HepG2 (cell line): ENCODE measurements at regions not wholly inside any gene's neighbourhood (a gene's known extent, or its start where the extent isn't known, plus 50 kb on each side); places are given as distances from the start of the nearest gene placed in this dataset.

ENCODE experiments used
- ATAC-seq: fragments of 200-7000 bp; cut with Tn5 transposase; 3 replicates; pipeline ENCODE4 v1.9.1; 2020; ENCODE audit warnings: mild to moderate bottlenecking, moderate library complexity
- BruUV-seq: library from RNA; stranded (reverse); fragments of 400-500 nt; replicated peaks from 2 replicates; lab custom pipeline; 2021; lab: Mats Ljungman, UMichigan
- CTCF ChIA-PET: fragments of 300-600 bp; formaldehyde crosslinking; extraction: SDS; loops from one replicate; lab custom pipeline; 2021; ENCODE audit warnings: low total read pairs, inconsistent platforms, low intra/inter-chr PET ratio; lab: Yijun Ruan, JAX
- POLR2A ChIA-PET: fragments of 350-600 bp; sonication (Branson Sonifier 250); formaldehyde crosslinking; loops from one replicate; lab custom pipeline; 2020; ENCODE audit warnings: antibody characterized with exemption, inconsistent platforms; lab: Yijun Ruan, JAX
- DNase-seq: peaks from one replicate; pipeline ENCODE4 v3.0.0-alpha.2; 2015; ENCODE audit warnings: low spot score
- FAIRE-seq: peaks from 3 replicates; lab custom pipeline; 2011; peaks lifted over from hg19 to GRCh38; lab: Jason Lieb, UNC
- H2AFZ ChIP-seq: one replicate; pipeline ENCODE4 v1.6.1; 2011; ENCODE audit warnings: low read length, inconsistent platforms
- H3K27ac ChIP-seq: fragments of 300-600 bp; 3 replicates; pipeline ENCODE4 v1.8.0; 2011; ENCODE audit warnings: mixed run types, mild to moderate bottlenecking, mixed read lengths, low read length, inconsistent platforms; ENCODE audit not compliant: insufficient read depth; ENCODE audit errors: extremely low read length
- H3K27me3 ChIP-seq, 2 experiments: fragments of 200-600 bp in 1 of 2; 2 replicates in 1 of 2; 3 replicates in 1 of 2; pipeline versions ENCODE4 v1.6.0 to v1.8.0; 2011; ENCODE audit warnings: low read length in 2 of 2, mild to moderate bottlenecking in 2 of 2, moderate library complexity in 2 of 2, inconsistent platforms in 1 of 2; ENCODE audit not compliant: insufficient read depth in 2 of 2, control insufficient read depth in 1 of 2
- H3K36me3 ChIP-seq, 2 experiments: fragments of 200-600 bp in 1 of 2; replicated peaks in 1 of 2; 2 replicates in 1 of 2; 3 replicates in 1 of 2; pipeline versions ENCODE4 v1.5.1 to v1.8.0; 2011; ENCODE audit warnings: low read length in 2 of 2, inconsistent platforms in 1 of 2; ENCODE audit not compliant: insufficient read depth in 2 of 2, control insufficient read depth in 1 of 2
- H3K4me1 ChIP-seq: 2 replicates; pipeline ENCODE4 v1.5.1; 2012; ENCODE audit warnings: low read length, inconsistent platforms; ENCODE audit not compliant: insufficient read depth
- H3K4me2 ChIP-seq: 2 replicates; pipeline ENCODE4 v1.6.0; 2011; ENCODE audit warnings: low read depth, low read length, inconsistent platforms
- H3K4me3 ChIP-seq, 3 experiments: fragments of 200-600 bp in 1 of 3; sonication (generic), shearing (Covaris generic) in 1 of 3; replicated peaks in 1 of 3; 2 replicates each; pipeline ENCODE4 v1.5.1; 2011 to 2016; ENCODE audit warnings: low read length in 3 of 3, inconsistent platforms in 2 of 3, low read depth in 2 of 3, mild to moderate bottlenecking in 2 of 3, control low read depth in 1 of 3, mixed read lengths in 1 of 3; ENCODE audit not compliant: insufficient read depth in 1 of 3
- H3K79me2 ChIP-seq: one replicate; pipeline ENCODE4 v1.6.1; 2011; ENCODE audit warnings: low read length, inconsistent platforms; ENCODE audit not compliant: insufficient read depth
- H3K9ac ChIP-seq: 2 replicates; pipeline ENCODE4 v1.6.0; 2011; ENCODE audit warnings: mild to moderate bottlenecking, low read depth, low read length, inconsistent platforms; ENCODE audit not compliant: insufficient read depth
- H3K9me3 ChIP-seq: 2 replicates; pipeline ENCODE4 v1.5.1; 2012; ENCODE audit warnings: mild to moderate bottlenecking, low read length
- H4K20me1 ChIP-seq: 2 replicates; pipeline ENCODE4 v1.6.0; 2011; ENCODE audit warnings: inconsistent platforms, mild to moderate bottlenecking, low read length, moderate library complexity; ENCODE audit not compliant: insufficient read depth
- FOXJ3 ChIP-seq: sonication (generic); formaldehyde crosslinking; IDR thresholded peaks from 2 replicates; pipeline ENCODE4 v1.4.0; 2020; ENCODE audit warnings: missing genetic modification reagents, mild to moderate bottlenecking, borderline replicate concordance
- HOXA7 ChIP-seq: sonication (generic); formaldehyde crosslinking; IDR thresholded peaks from 2 replicates; pipeline ENCODE4 v1.8.1; 2022; ENCODE audit warnings: mild to moderate bottlenecking, missing genetic modification reagents, moderate library complexity
- MLLT10 ChIP-seq: sonication (generic); formaldehyde crosslinking; IDR thresholded peaks from 2 replicates; pipeline ENCODE4 v1.4.0; 2020; ENCODE audit warnings: missing genetic modification reagents
- PAWR ChIP-seq: sonication (generic); formaldehyde crosslinking; IDR thresholded peaks from 2 replicates; pipeline ENCODE4 v1.4.0; 2020; ENCODE audit warnings: missing genetic modification reagents, mild to moderate bottlenecking, borderline replicate concordance
- RAD21 ChIP-seq: fragments of 450-650 bp; formaldehyde crosslinking; IDR thresholded peaks from 2 replicates; pipeline ENCODE4 v1.5.0; 2020; ENCODE audit warnings: mild to moderate bottlenecking
- STAG1 ChIP-seq: sonication (generic); formaldehyde crosslinking; IDR thresholded peaks from 2 replicates; pipeline ENCODE4 v1.4.0; 2020; ENCODE audit warnings: missing genetic modification reagents
- ZBTB42 ChIP-seq: sonication (generic); formaldehyde crosslinking; IDR thresholded peaks from 2 replicates; pipeline ENCODE4 v1.5.0; 2020; ENCODE audit warnings: mild to moderate bottlenecking, missing genetic modification reagents
- WGBS: methylation state at CpG from one replicate; pipeline ENCODE4 v1.1.6; 2017; ENCODE audit warnings: low lambda C conversion rate; 5-methylcytosine and 5-hydroxymethylcytosine counted together
- in situ Hi-C: cut with HindIII; loops from 2 replicates; pipeline ENCODE4 v1.10.0; 2017; ENCODE audit warnings: low pct_unique_long_range_greater_than_20kb; ENCODE audit not compliant: extremely low pct_ligation_motif_present
- intact Hi-C: fragments of 100-400 bp; cut with micrococcal nuclease; formaldehyde crosslinking; loops from one replicate; pipeline ENCODE4 v1.10.0; 2022; ENCODE audit not compliant: unreplicated experiment
- TF ChIP-seq, protein P1 (sequence below): sonication (generic); formaldehyde crosslinking; IDR thresholded peaks from 2 replicates; pipeline ENCODE4 v1.5.1; 2020; ENCODE audit warnings: mild to moderate bottlenecking, missing genetic modification reagents, moderate library complexity
- TF ChIP-seq, protein P2 (sequence below): sonication (generic); formaldehyde crosslinking; IDR thresholded peaks from 2 replicates; pipeline ENCODE4 v1.4.0; 2020; ENCODE audit warnings: missing genetic modification reagents, borderline replicate concordance
- TF ChIP-seq, protein P3 (sequence below): fragments of 450-650 bp; IDR thresholded peaks from 2 replicates; pipeline ENCODE4 v1.6.1; 2016
- TF ChIP-seq, protein P4 (sequence below): sonication (generic); formaldehyde crosslinking; IDR thresholded peaks from 2 replicates; pipeline ENCODE4 v1.4.0; 2020; ENCODE audit warnings: missing genetic modification reagents

DNA sequence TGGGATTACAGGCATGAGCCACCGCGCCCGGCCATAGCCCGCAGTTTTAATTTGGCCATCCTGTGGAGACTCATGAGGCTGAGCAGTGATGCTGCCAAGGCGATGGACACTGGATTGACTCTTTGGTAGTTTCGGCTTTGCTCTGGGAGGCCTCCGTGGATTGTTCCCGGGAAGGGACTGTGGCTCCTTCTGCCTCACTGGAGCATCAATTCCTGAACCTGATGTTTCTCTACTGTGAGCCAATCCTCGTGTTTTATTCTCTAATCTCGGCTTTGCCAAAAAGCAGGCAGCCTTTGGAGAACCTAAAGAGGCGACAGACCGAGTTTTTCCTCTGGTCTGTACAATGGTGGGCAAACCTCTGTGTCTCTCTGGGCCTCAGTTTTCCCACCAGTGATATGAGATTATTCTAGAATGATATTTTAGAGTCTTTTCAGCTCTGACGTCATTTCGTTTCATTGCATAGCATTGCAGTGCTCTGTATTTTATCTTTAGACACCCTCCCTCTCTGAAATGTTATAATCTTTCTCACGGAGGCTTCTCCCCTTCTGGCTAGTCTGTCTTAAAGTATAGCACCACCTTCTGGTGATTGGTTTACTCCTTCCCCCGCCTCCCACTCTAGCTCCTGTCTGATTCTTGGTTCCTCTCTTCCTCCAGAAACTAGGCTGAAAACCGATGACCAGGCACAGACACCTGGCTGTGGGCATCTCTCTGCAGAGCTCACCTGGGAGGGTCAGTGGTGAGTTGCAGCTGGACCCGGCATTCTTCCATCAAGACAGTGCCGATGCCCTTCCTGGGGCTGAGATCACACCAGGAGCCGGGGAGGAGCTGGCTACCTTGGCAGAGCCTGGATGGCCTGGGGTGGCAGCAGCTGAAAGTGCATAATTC, 341.3 kb downstream of the MYCN start:
- ChIA-PET CTCF (interaction anchor here (0.9 to 2.8 kb wide), 3 partner anchors 338 to 645 kb away, joined by 3 to 18 read pairs (median 6); partner anchors contain the start of gene MYCN), POLR2A (no interaction called here)
- Histone ChIP-seq H3K4me3 (no peak overlapping the region), H3K27ac (no peak overlapping the region), H3K79me2 (no peaks in the 10 kb centered on the region), H4K20me1 (no peaks in the 10 kb centered on the region), H3K27me3 (peaks cover 1 to 4% of the 10 kb centered on the region in 2 experiments; a peak in 3 of 5 replicates), H3K4me2 (no peak overlapping the region), H3K9ac (no peak overlapping the region), H3K36me3 (no peaks in the 10 kb centered on the region; a peak in 1 of 5 replicates), H3K4me1 (no peaks in the 10 kb centered on the region), H3K9me3 (no peaks in the 10 kb centered on the region), H2AFZ (no peak overlapping the region)
- peak; percentile 66 for FAIRE-seq
- DNase-seq, result peak; percentile 41
- in situ Hi-C loops, result loop anchor here (5.0 kb wide), 1 partner anchor 339 kb away; the partner anchor contains the start of gene MYCN
- BruUV-seq, result no TSS peak
- peak; percentile 86 for ATAC-seq
- 52% methylated on average over 20 of the region's 20 CpGs for WGBS
- intact Hi-C loops, result loop anchor here (1.0 to 5.0 kb wide), 3 partner anchors 209 to 342 kb away; no protein-coding TSS in a partner anchor
- TF ChIP-seq, protein P1, sequence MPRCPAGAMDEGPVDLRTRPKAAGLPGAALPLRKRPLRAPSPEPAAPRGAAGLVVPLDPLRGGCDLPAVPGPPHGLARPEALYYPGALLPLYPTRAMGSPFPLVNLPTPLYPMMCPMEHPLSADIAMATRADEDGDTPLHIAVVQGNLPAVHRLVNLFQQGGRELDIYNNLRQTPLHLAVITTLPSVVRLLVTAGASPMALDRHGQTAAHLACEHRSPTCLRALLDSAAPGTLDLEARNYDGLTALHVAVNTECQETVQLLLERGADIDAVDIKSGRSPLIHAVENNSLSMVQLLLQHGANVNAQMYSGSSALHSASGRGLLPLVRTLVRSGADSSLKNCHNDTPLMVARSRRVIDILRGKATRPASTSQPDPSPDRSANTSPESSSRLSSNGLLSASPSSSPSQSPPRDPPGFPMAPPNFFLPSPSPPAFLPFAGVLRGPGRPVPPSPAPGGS (CRISPR knock-in tag), result no peak
- TF ChIP-seq RAD21, result peak; percentile 61; the same call in 1 of the 2 replicates
- no peak for TF ChIP-seq MLLT10 (CRISPR knock-in tag)
- peak; percentile 72 for TF ChIP-seq STAG1 (CRISPR knock-in tag)
- no peak for TF ChIP-seq PAWR (CRISPR knock-in tag)
- no peak for TF ChIP-seq ZBTB42 (CRISPR knock-in tag)
- TF ChIP-seq, protein P2, sequence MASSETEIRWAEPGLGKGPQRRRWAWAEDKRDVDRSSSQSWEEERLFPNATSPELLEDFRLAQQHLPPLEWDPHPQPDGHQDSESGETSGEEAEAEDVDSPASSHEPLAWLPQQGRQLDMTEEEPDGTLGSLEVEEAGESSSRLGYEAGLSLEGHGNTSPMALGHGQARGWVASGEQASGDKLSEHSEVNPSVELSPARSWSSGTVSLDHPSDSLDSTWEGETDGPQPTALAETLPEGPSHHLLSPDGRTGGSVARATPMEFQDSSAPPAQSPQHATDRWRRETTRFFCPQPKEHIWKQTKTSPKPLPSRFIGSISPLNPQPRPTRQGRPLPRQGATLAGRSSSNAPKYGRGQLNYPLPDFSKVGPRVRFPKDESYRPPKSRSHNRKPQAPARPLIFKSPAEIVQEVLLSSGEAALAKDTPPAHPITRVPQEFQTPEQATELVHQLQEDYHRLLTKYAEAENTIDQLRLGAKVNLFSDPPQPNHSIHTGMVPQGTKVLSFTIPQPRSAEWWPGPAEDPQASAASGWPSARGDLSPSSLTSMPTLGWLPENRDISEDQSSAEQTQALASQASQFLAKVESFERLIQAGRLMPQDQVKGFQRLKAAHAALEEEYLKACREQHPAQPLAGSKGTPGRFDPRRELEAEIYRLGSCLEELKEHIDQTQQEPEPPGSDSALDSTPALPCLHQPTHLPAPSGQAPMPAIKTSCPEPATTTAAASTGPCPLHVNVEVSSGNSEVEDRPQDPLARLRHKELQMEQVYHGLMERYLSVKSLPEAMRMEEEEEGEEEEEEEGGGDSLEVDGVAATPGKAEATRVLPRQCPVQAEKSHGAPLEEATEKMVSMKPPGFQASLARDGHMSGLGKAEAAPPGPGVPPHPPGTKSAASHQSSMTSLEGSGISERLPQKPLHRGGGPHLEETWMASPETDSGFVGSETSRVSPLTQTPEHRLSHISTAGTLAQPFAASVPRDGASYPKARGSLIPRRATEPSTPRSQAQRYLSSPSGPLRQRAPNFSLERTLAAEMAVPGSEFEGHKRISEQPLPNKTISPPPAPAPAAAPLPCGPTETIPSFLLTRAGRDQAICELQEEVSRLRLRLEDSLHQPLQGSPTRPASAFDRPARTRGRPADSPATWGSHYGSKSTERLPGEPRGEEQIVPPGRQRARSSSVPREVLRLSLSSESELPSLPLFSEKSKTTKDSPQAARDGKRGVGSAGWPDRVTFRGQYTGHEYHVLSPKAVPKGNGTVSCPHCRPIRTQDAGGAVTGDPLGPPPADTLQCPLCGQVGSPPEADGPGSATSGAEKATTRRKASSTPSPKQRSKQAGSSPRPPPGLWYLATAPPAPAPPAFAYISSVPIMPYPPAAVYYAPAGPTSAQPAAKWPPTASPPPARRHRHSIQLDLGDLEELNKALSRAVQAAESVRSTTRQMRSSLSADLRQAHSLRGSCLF, result no peak
- TF ChIP-seq, protein P3, sequence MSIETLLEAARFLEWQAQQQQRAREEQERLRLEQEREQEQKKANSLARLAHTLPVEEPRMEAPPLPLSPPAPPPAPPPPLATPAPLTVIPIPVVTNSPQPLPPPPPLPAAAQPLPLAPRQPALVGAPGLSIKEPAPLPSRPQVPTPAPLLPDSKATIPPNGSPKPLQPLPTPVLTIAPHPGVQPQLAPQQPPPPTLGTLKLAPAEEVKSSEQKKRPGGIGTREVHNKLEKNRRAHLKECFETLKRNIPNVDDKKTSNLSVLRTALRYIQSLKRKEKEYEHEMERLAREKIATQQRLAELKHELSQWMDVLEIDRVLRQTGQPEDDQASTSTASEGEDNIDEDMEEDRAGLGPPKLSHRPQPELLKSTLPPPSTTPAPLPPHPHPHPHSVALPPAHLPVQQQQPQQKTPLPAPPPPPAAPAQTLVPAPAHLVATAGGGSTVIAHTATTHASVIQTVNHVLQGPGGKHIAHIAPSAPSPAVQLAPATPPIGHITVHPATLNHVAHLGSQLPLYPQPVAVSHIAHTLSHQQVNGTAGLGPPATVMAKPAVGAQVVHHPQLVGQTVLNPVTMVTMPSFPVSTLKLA, result no peak
- TF ChIP-seq HOXA7 (CRISPR knock-in tag), result no peak
- no peak for TF ChIP-seq FOXJ3
- TF ChIP-seq, protein P4, sequence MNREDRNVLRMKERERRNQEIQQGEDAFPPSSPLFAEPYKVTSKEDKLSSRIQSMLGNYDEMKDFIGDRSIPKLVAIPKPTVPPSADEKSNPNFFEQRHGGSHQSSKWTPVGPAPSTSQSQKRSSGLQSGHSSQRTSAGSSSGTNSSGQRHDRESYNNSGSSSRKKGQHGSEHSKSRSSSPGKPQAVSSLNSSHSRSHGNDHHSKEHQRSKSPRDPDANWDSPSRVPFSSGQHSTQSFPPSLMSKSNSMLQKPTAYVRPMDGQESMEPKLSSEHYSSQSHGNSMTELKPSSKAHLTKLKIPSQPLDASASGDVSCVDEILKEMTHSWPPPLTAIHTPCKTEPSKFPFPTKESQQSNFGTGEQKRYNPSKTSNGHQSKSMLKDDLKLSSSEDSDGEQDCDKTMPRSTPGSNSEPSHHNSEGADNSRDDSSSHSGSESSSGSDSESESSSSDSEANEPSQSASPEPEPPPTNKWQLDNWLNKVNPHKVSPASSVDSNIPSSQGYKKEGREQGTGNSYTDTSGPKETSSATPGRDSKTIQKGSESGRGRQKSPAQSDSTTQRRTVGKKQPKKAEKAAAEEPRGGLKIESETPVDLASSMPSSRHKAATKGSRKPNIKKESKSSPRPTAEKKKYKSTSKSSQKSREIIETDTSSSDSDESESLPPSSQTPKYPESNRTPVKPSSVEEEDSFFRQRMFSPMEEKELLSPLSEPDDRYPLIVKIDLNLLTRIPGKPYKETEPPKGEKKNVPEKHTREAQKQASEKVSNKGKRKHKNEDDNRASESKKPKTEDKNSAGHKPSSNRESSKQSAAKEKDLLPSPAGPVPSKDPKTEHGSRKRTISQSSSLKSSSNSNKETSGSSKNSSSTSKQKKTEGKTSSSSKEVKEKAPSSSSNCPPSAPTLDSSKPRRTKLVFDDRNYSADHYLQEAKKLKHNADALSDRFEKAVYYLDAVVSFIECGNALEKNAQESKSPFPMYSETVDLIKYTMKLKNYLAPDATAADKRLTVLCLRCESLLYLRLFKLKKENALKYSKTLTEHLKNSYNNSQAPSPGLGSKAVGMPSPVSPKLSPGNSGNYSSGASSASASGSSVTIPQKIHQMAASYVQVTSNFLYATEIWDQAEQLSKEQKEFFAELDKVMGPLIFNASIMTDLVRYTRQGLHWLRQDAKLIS (CRISPR knock-in tag), result no peak
